Prostate gland (tissue), 2 donors: ENCODE measurements at regions not wholly inside any gene's neighbourhood (a gene's known extent, or its start where the extent isn't known, plus 50 kb on each side); places are given as distances from the start of the nearest gene placed in this dataset.

Source experiments
- DNase-seq: peaks from one replicate; pipeline ENCODE4 v3.0.0-alpha.2; 2019; ENCODE audit warnings: low spot score
- H3K27ac ChIP-seq, 2 donors: fragments of 200-600 bp; sonication (generic); 2 replicates each; pipeline ENCODE4 v1.5.1; 2017 to 2019
- H3K27me3 ChIP-seq: fragments of 200-600 bp; sonication (generic); replicated peaks from 2 replicates; pipeline ENCODE4 v1.5.1; 2019; ENCODE audit not compliant: insufficient read depth
- H3K36me3 ChIP-seq, 2 donors: fragments of 200-600 bp; sonication (generic); 1 replicate in 1 of 2; 2 replicates in 1 of 2; pipeline versions ENCODE4 v1.5.1 to v1.8.1; 2017 to 2019
- H3K4me1 ChIP-seq: fragments of 200-600 bp; sonication (generic); replicated peaks from 2 replicates; pipeline ENCODE4 v1.5.1; 2019
- H3K4me3 ChIP-seq, 2 donors: fragments of 200-600 bp; sonication (generic); 2 replicates each; pipeline ENCODE4 v1.5.1; 2017 to 2019
- H3K9me3 ChIP-seq: fragments of 200-600 bp; sonication (generic); 2 replicates; pipeline ENCODE4 v1.5.1; 2017
- POLR2A ChIP-seq: fragments of 450-650 bp; IDR thresholded peaks from one replicate; pipeline ENCODE4 v1.6.1; 2016; ENCODE audit warnings: antibody characterized with exemption, mild to moderate bottlenecking
- POLR2AphosphoS5 ChIP-seq: sonication (generic); formaldehyde crosslinking; IDR thresholded peaks from one replicate; pipeline ENCODE4 v1.6.1; 2017; ENCODE audit warnings: antibody characterized with exemption
- WGBS: methylation state at CpG from one replicate; pipeline ENCODE4 v1.1.5; 2018; 5-methylcytosine and 5-hydroxymethylcytosine counted together
- intact Hi-C: fragments of 100-400 bp; cut with DNase I; formaldehyde crosslinking; loops from one replicate; pipeline ENCODE4 v1.14.2; 2022
- TF ChIP-seq, protein P1 (sequence below), 4 experiments: fragments of 200-600 bp in 2 of 4; fragments of 450-650 bp in 2 of 4; sonication (generic) in 2 of 4; IDR thresholded peaks; 1 replicate in 3 of 4; 2 replicates in 1 of 4; pipeline ENCODE4 v1.5.1; 2016 to 2019; ENCODE audit warnings: antibody characterized with exemption in 4 of 4, mild to moderate bottlenecking in 2 of 4, moderate library complexity in 2 of 4

GRCh38 chr2:150264442-150264841, 223.0 kb downstream of the RND3 start:
- Histone ChIP-seq H3K9me3 (no peaks in the 10 kb centered on the region), H3K27me3 (no peaks in the 10 kb centered on the region), H3K4me1 (no peaks in the 10 kb centered on the region), H3K36me3 (no peaks in the 10 kb centered on the region), H3K4me3 (no peak overlapping the region), H3K27ac (no peak overlapping the region)
- intact Hi-C loops: no loop called here
- 94% methylated on average over 2 of the region's 2 CpGs for WGBS
- no peak for TF ChIP-seq POLR2A
- TF ChIP-seq, protein P1, sequence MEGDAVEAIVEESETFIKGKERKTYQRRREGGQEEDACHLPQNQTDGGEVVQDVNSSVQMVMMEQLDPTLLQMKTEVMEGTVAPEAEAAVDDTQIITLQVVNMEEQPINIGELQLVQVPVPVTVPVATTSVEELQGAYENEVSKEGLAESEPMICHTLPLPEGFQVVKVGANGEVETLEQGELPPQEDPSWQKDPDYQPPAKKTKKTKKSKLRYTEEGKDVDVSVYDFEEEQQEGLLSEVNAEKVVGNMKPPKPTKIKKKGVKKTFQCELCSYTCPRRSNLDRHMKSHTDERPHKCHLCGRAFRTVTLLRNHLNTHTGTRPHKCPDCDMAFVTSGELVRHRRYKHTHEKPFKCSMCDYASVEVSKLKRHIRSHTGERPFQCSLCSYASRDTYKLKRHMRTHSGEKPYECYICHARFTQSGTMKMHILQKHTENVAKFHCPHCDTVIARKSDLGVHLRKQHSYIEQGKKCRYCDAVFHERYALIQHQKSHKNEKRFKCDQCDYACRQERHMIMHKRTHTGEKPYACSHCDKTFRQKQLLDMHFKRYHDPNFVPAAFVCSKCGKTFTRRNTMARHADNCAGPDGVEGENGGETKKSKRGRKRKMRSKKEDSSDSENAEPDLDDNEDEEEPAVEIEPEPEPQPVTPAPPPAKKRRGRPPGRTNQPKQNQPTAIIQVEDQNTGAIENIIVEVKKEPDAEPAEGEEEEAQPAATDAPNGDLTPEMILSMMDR (IDR thresholded peaks at IDR 0.05): no peak
- no peak for TF ChIP-seq POLR2AphosphoS5
- no peak for DNase-seq

GRCh38 chr2:150261691-150262090, 225.8 kb downstream of the RND3 start:
- H3K36me3 ChIP-seq: no peaks in the 10 kb centered on the region
- no peaks in the 10 kb centered on the region for H3K27me3 ChIP-seq

GRCh38 chr2:150260636-150261035, 226.8 kb downstream of the RND3 start:
- Histone ChIP-seq H3K27me3 (no peaks in the 10 kb centered on the region), H3K27ac (no peak overlapping the region), H3K9me3 (no peaks in the 10 kb centered on the region), H3K4me1 (no peaks in the 10 kb centered on the region), H3K4me3 (no peak overlapping the region), H3K36me3 (no peaks in the 10 kb centered on the region)
- intact Hi-C loops: no loop called here
- no peak for TF ChIP-seq POLR2AphosphoS5
- TF ChIP-seq, protein P1 (IDR thresholded peaks at IDR 0.05): no peak
- no peak for TF ChIP-seq POLR2A
- 67% methylated on average over 1 of the region's 1 CpG for WGBS
- DNase-seq: no peak

More at GRCh38 chr2:150261691-150262090, 225.8 kb downstream of the RND3 start:
- TF ChIP-seq POLR2A (no peak), POLR2AphosphoS5 (no peak)
- TF ChIP-seq, protein P1 (IDR thresholded peaks at IDR 0.05): no peak
- no peak for DNase-seq
- Histone ChIP-seq H3K9me3 (no peaks in the 10 kb centered on the region), H3K27ac (no peak overlapping the region), H3K4me1 (no peaks in the 10 kb centered on the region), H3K4me3 (no peak overlapping the region)
- intact Hi-C loops: no loop called here
- WGBS: 93% methylated on average over 2 of the region's 2 CpGs

DNA sequence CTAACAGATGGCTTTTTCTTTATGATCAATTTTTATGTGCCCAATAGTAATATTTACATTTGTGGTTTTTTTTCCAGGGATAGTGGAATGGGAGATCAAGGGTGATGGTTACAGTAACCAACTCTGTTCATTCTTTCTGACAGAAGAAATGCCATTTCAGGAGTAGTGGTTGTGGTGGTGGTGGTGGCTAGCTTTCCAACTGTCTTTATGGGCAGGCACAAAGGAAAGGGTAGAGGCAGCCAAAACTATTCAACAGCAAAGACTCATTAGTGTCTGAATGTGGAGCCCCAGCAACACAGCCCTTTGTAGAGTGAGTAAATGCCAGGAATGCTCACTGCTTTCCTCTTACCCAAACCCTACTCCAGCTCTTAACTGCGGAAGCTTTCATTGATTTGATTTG, 227.7 kb downstream of the RND3 start:
- WGBS: 95% methylated on average over 1 of the region's 1 CpG

GRCh38 chr2:150258781-150259307, 228.6 kb downstream of the RND3 start:
- H3K4me3 ChIP-seq: no peak overlapping the region
- no peak for TF ChIP-seq POLR2AphosphoS5
- TF ChIP-seq, protein P1 (IDR thresholded peaks at IDR 0.05): no peak
- TF ChIP-seq POLR2A: no peak
- H3K27ac ChIP-seq: no peak overlapping the region
- H3K27me3 ChIP-seq: no peaks in the 10 kb centered on the region
- H3K9me3 ChIP-seq: no peaks in the 10 kb centered on the region
- no peaks in the 10 kb centered on the region for H3K36me3 ChIP-seq
- intact Hi-C loops: no loop called here
- no peak for DNase-seq
- 94% methylated on average over 8 of the region's 8 CpGs for WGBS
- no peaks in the 10 kb centered on the region for H3K4me1 ChIP-seq

More for the DNA sequence above, 227.7 kb downstream of the RND3 start:
- intact Hi-C loops: no loop called here
- TF ChIP-seq POLR2A: no peak
- TF ChIP-seq, protein P1 (IDR thresholded peaks at IDR 0.05): no peak
- no peak for TF ChIP-seq POLR2AphosphoS5
- no peak for DNase-seq
- Histone ChIP-seq H3K27me3 (no peaks in the 10 kb centered on the region), H3K36me3 (no peaks in the 10 kb centered on the region), H3K27ac (no peak overlapping the region), H3K4me3 (no peak overlapping the region), H3K4me1 (no peaks in the 10 kb centered on the region), H3K9me3 (no peaks in the 10 kb centered on the region)
